Body of pancreas (tissue), 4 donors: ENCODE measurements at regions not wholly inside any gene's neighbourhood (a gene's known extent, or its start where the extent isn't known, plus 50 kb on each side); places are given as distances from the start of the nearest gene placed in this dataset.

Source experiments
- POLR2A ChIP-seq, 3 donors: fragments of 450-650 bp; IDR thresholded peaks; one replicate each; pipeline ENCODE4 v1.6.1; 2016; ENCODE audit warnings: antibody characterized with exemption in 3 of 3, mild to moderate bottlenecking in 2 of 3
- TF ChIP-seq, protein P1 (sequence below), 7 experiments: fragments of 450-650 bp in 4 of 7; fragments of 200-600 bp in 3 of 7; sonication (generic) in 3 of 7; IDR thresholded peaks; one replicate each; pipeline ENCODE4 v1.5.1; 2016 to 2019; ENCODE audit warnings: antibody characterized with exemption in 7 of 7

DNA sequence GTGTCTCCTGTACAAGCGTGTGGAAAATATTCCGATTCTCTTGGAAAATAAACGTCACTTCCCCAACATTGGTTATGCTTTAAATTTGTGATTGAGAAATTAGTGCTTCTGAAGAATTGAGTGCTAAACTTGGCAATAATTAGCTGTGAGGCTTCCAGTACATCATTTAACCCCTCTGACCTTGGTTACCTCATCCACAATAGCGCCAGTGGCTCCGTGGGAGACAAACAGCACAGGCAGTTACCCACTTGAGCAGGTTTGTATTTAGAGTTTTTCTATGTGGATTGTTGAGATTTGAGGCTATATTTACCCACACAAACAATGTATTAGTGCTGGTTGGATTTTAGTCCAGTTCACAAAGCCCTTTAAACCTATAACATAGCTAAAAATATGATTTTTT, 476.5 kb downstream of the NKX6-1 start:
- TF ChIP-seq POLR2A (IDR thresholded peaks at IDR 0.05), result no peak
- TF ChIP-seq, protein P1, sequence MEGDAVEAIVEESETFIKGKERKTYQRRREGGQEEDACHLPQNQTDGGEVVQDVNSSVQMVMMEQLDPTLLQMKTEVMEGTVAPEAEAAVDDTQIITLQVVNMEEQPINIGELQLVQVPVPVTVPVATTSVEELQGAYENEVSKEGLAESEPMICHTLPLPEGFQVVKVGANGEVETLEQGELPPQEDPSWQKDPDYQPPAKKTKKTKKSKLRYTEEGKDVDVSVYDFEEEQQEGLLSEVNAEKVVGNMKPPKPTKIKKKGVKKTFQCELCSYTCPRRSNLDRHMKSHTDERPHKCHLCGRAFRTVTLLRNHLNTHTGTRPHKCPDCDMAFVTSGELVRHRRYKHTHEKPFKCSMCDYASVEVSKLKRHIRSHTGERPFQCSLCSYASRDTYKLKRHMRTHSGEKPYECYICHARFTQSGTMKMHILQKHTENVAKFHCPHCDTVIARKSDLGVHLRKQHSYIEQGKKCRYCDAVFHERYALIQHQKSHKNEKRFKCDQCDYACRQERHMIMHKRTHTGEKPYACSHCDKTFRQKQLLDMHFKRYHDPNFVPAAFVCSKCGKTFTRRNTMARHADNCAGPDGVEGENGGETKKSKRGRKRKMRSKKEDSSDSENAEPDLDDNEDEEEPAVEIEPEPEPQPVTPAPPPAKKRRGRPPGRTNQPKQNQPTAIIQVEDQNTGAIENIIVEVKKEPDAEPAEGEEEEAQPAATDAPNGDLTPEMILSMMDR (IDR thresholded peaks at IDR 0.05), result no peak
